ENCODE measurements at regions not wholly inside any gene's neighbourhood (a gene's known extent, or its start where the extent isn't known, plus 50 kb on each side); places are given as distances from the start of the nearest gene placed in this dataset.

DNA sequence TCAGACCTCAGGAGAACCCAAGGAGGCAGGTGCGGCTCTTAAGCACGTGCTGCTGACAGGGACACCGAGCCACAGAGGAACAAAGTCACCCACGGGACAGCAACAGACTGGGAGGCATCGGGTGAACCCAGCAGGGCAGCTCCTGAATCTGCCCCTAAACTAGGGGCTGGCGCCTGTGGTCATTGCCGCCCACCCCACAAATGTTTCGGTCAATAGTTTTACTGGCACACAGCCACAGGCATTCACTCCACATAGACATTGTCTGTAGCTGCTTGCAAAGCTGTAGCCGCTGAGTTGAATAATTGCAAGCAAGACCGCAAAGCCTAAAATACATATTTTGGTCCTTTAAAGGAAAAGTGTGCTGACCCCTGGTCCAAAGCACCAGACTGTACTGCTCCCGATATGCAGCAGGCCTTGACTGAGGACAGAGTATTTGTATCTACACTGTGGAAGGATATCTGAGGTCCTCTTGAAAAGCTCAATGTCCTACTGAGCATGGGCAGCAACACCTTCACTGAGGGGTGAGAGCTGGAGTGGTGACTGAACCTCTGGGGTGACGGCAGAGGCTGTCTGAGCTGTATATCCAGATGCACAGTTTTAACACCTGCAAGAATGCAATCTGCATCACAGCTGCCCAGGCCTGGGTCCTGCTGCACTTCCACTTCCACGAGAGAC, 310.3 kb downstream of the THBS2 start:
- TF ChIP-seq POLR2A (IDR thresholded peaks at IDR 0.05): no peak
- TF ChIP-seq, protein P1, sequence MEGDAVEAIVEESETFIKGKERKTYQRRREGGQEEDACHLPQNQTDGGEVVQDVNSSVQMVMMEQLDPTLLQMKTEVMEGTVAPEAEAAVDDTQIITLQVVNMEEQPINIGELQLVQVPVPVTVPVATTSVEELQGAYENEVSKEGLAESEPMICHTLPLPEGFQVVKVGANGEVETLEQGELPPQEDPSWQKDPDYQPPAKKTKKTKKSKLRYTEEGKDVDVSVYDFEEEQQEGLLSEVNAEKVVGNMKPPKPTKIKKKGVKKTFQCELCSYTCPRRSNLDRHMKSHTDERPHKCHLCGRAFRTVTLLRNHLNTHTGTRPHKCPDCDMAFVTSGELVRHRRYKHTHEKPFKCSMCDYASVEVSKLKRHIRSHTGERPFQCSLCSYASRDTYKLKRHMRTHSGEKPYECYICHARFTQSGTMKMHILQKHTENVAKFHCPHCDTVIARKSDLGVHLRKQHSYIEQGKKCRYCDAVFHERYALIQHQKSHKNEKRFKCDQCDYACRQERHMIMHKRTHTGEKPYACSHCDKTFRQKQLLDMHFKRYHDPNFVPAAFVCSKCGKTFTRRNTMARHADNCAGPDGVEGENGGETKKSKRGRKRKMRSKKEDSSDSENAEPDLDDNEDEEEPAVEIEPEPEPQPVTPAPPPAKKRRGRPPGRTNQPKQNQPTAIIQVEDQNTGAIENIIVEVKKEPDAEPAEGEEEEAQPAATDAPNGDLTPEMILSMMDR (IDR thresholded peaks at IDR 0.05): no peak

Measured in stomach (tissue), 4 donors.